CD14-positive monocyte (primary cell): ENCODE measurements at regions not wholly inside any gene's neighbourhood (a gene's known extent, or its start where the extent isn't known, plus 50 kb on each side); places are given as distances from the start of the nearest gene placed in this dataset.

ENCODE experiments used
- DNase-seq, 3 donors: peaks; one replicate each; pipeline ENCODE4 v3.0.0-alpha.2; 2011 to 2022
- H2AFZ ChIP-seq: 2 replicates; pipeline ENCODE4 v1.6.0; 2012; ENCODE audit warnings: mild to moderate bottlenecking, low read depth, low read length, inconsistent platforms; ENCODE audit not compliant: insufficient read depth, poor library complexity, severe bottlenecking
- H3K27ac ChIP-seq, 2 donors: 1 replicate in 1 of 2; 2 replicates in 1 of 2; pipeline ENCODE4 v1.5.1; 2012 to 2013; ENCODE audit warnings: low read length in 2 of 2, control low read depth in 1 of 2, inconsistent platforms in 1 of 2, low read depth in 1 of 2, mild to moderate bottlenecking in 1 of 2
- H3K27me3 ChIP-seq, 2 donors: one replicate each; pipeline versions ENCODE4 v1.6.0 to v1.6.1; 2011 to 2013; ENCODE audit warnings: low read length in 2 of 2; ENCODE audit not compliant: control insufficient read depth in 2 of 2, insufficient read depth in 2 of 2
- H3K36me3 ChIP-seq, 2 donors: replicated peaks in 1 of 2; 1 replicate in 1 of 2; 2 replicates in 1 of 2; pipeline versions ENCODE4 v1.5.1 to v1.6.1; 2012 to 2013; ENCODE audit warnings: low read length in 2 of 2, control low read depth in 1 of 2, inconsistent platforms in 1 of 2, mild to moderate bottlenecking in 1 of 2; ENCODE audit not compliant: insufficient read depth in 2 of 2, control insufficient read depth in 1 of 2
- H3K4me1 ChIP-seq, 2 donors: 1 replicate in 1 of 2; 2 replicates in 1 of 2; pipeline versions ENCODE4 v1.5.1 to v1.6.1; 2012 to 2013; ENCODE audit warnings: low read length in 2 of 2, control low read depth in 1 of 2, inconsistent platforms in 1 of 2, mild to moderate bottlenecking in 1 of 2, moderate library complexity in 1 of 2; ENCODE audit not compliant: insufficient read depth in 2 of 2, control insufficient read depth in 1 of 2
- H3K4me2 ChIP-seq: replicated peaks from 2 replicates; pipeline ENCODE3; 2012; ENCODE audit warnings: low read length, moderate library complexity, mild to moderate bottlenecking; ENCODE audit not compliant: poor library complexity, severe bottlenecking; ENCODE audit errors: extremely low read depth
- H3K4me3 ChIP-seq, 3 experiments: fragments of 200-600 bp in 1 of 3; sonication (generic) in 1 of 3; replicated peaks in 1 of 3; 1 replicate in 2 of 3; 2 replicates in 1 of 3; pipeline ENCODE4 v1.5.1; 2011 to 2013; ENCODE audit warnings: low read length in 3 of 3, mild to moderate bottlenecking in 3 of 3, control low read depth in 2 of 3, low read depth in 2 of 3, inconsistent platforms in 1 of 3, moderate library complexity in 1 of 3
- H3K79me2 ChIP-seq: 2 replicates; pipeline ENCODE4 v1.6.0; 2012; ENCODE audit warnings: mild to moderate bottlenecking, control low read depth, inconsistent platforms, low read length, moderate library complexity; ENCODE audit not compliant: insufficient read depth
- H3K9ac ChIP-seq: 2 replicates; pipeline ENCODE4 v1.6.0; 2017; ENCODE audit warnings: low read length, mild to moderate bottlenecking; ENCODE audit not compliant: insufficient read depth, poor library complexity, severe bottlenecking
- H3K9me3 ChIP-seq, 2 donors: replicated peaks in 1 of 2; 1 replicate in 1 of 2; 2 replicates in 1 of 2; pipeline versions ENCODE4 v1.5.1 to v1.6.1; 2012 to 2013; ENCODE audit warnings: low read length in 2 of 2, control low read depth in 1 of 2; ENCODE audit not compliant: control insufficient read depth in 1 of 2, insufficient read depth in 1 of 2
- H4K20me1 ChIP-seq: 2 replicates; pipeline ENCODE4 v1.6.0; 2012; ENCODE audit warnings: mild to moderate bottlenecking, low read length, control low read depth, moderate library complexity; ENCODE audit not compliant: insufficient read depth
- H3K27ac Mint-ChIP-seq, 7 donors: one replicate each; pipeline ENCODE4 v1.8.0; 2020; ENCODE audit warnings: mild to moderate bottlenecking in 7 of 7, mixed read lengths in 7 of 7, moderate library complexity in 6 of 7, inconsistent platforms in 2 of 7
- H3K27me3 Mint-ChIP-seq, 3 donors: one replicate each; pipeline ENCODE4 v1.8.0; 2021 to 2022; ENCODE audit warnings: low read depth in 3 of 3, mild to moderate bottlenecking in 3 of 3, mixed read lengths in 3 of 3, moderate library complexity in 3 of 3, inconsistent platforms in 1 of 3
- H3K36me3 Mint-ChIP-seq, 2 donors: one replicate each; pipeline ENCODE4 v1.8.0; 2020; ENCODE audit warnings: mixed read lengths in 2 of 2, inconsistent platforms in 1 of 2, mild to moderate bottlenecking in 1 of 2
- H3K4me1 Mint-ChIP-seq: one replicate; pipeline ENCODE4 v1.8.0; 2020; ENCODE audit warnings: mild to moderate bottlenecking, mixed read lengths
- H3K4me3 Mint-ChIP-seq, 2 donors: one replicate each; pipeline ENCODE4 v1.8.0; 2020; ENCODE audit warnings: mild to moderate bottlenecking in 2 of 2, mixed read lengths in 2 of 2, moderate library complexity in 1 of 2
- H3K9me3 Mint-ChIP-seq, 7 donors: one replicate each; pipeline ENCODE4 v1.8.0; 2020 to 2022; ENCODE audit warnings: mixed read lengths in 7 of 7, mild to moderate bottlenecking in 6 of 7, moderate library complexity in 6 of 7, inconsistent platforms in 2 of 7
- CTCF ChIP-seq: fragments of 200-600 bp; IDR thresholded peaks from one replicate; pipeline ENCODE4 v1.8.0; 2022; ENCODE audit warnings: antibody characterized with exemption, mild to moderate bottlenecking
- WGBS: methylation state at CpG from one replicate; pipeline ENCODE4 v1.1.5; 2013; ENCODE audit warnings: missing lambda C conversion rate; ENCODE audit not compliant: insufficient coverage; 5-methylcytosine and 5-hydroxymethylcytosine counted together
- intact Hi-C, 2 donors: fragments of 100-400 bp; cut with micrococcal nuclease; formaldehyde crosslinking; loops; one replicate each; pipeline versions ENCODE4 v1.15.0 to v1.15.1; 2023

- DNase-seq = no peak
- H2AFZ ChIP-seq = no peak overlapping the region
- H3K27ac ChIP-seq = no peak overlapping the region
- peaks cover 0 to 4% of the 10 kb centered on the region in 2 donors for H3K9me3 ChIP-seq
- intact Hi-C loops = no loop called here
- H3K27me3 ChIP-seq = no peaks in the 10 kb centered on the region
- no peaks in the 10 kb centered on the region for H3K36me3 ChIP-seq
- H3K9me3 Mint-ChIP-seq = peaks cover 5 to 36% (median 13%) of the 10 kb centered on the region in 7 donors
- no peak overlapping the region for H3K4me3 Mint-ChIP-seq
- peaks cover 0 to 5% (median 2%) of the 10 kb centered on the region in 3 donors for H3K27me3 Mint-ChIP-seq
- H3K4me1 ChIP-seq = no peaks in the 10 kb centered on the region
- H3K79me2 ChIP-seq = no peaks in the 10 kb centered on the region
- H3K4me1 Mint-ChIP-seq = no peaks in the 10 kb centered on the region
- H3K9ac ChIP-seq = no peak overlapping the region
- H4K20me1 ChIP-seq = no peaks in the 10 kb centered on the region
- H3K36me3 Mint-ChIP-seq = no peaks in the 10 kb centered on the region
- no CpG with 5 or more reads among the region's 4 CpGs for WGBS
- TF ChIP-seq CTCF = no peak
- no peak overlapping the region for H3K4me3 ChIP-seq
- H3K4me2 ChIP-seq = no peak overlapping the region
- no peak overlapping the region for H3K27ac Mint-ChIP-seq
Measured at GRCh38 chr3:16741890-16742289, 136.7 kb upstream of the DAZL start.

- Mint-ChIP-seq H3K27ac (no peak overlapping the region), H3K36me3 (no peaks in the 10 kb centered on the region), H3K9me3 (peaks cover 5 to 33% (median 13%) of the 10 kb centered on the region in 7 donors), H3K4me3 (no peak overlapping the region), H3K4me1 (no peaks in the 10 kb centered on the region), H3K27me3 (peaks cover 0 to 4% (median 0%) of the 10 kb centered on the region in 3 donors)
- Histone ChIP-seq H3K4me1 (no peaks in the 10 kb centered on the region), H3K27ac (no peak overlapping the region), H2AFZ (no peak overlapping the region), H3K27me3 (no peaks in the 10 kb centered on the region), H3K9me3 (peaks cover 0 to 4% of the 10 kb centered on the region in 2 donors), H3K36me3 (no peaks in the 10 kb centered on the region), H4K20me1 (no peaks in the 10 kb centered on the region), H3K4me3 (no peak overlapping the region), H3K9ac (no peak overlapping the region), H3K79me2 (no peaks in the 10 kb centered on the region), H3K4me2 (no peak overlapping the region)
- DNase-seq = no peak
- intact Hi-C loops = no loop called here
- TF ChIP-seq CTCF = no peak
Measured at GRCh38 chr3:16743276-16743675, 138.1 kb upstream of the DAZL start.
